ENCODE measurements at regions not wholly inside any gene's neighbourhood (a gene's known extent, or its start where the extent isn't known, plus 50 kb on each side); places are given as distances from the start of the nearest gene placed in this dataset.

DNA sequence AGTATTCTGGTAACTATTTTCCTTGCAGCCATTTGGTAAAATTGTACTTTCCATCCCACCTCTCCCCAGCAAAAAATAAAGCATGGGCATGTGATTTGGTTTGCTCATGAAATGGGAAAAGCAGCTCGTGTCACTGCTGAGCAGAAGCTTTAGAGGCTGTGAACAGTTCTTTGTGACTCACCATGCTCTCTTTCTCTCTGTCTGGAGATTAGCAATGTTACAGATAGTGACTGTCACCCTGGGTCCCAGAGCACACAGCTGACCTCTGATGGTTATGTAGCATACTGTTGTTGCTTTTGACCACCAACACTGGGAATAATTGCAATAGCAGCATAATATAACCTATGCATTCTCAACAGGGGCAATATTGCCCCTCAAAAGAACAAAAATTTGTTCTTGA lies 70.6 kb downstream of the RGS2 start:
- no peaks in the 10 kb centered on the region for H3K4me1 ChIP-seq (replicated peaks in 1 of 2; ENCODE audit: control insufficient read depth in 2 of 2, insufficient read depth in 2 of 2, low read length in 2 of 2)
- ChIA-PET CTCF (ENCODE audit: low intra/inter-chr PET ratio) (no interaction called here), POLR2A (no interaction called here)
- H3K4me3 ChIP-seq = no peak overlapping the region
- H3K27ac ChIP-seq (ENCODE audit: extremely low read depth, low read depth, low read length) = no peak overlapping the region
- in situ Hi-C loops (cut with MboI) (no loop called here), intact Hi-C loops (cut with micrococcal nuclease) (no loop called here)
- FAIRE-seq = no peak
- BruUV-seq (replicated peaks) = no TSS peak
- TF ChIP-seq CTCF (IDR thresholded peaks at IDR 0.05 in 2 of 3, conservative IDR thresholded peaks at IDR 0.05 in 1 of 3; ENCODE audit: insufficient read depth in 2 of 3, low read depth in 1 of 3, low read length in 3 of 3) (0 out of 6 replicates have a peak, but pooled peaks of 1 of the 3 experiments have one; percentile 12), FOSL1 (tag; conservative IDR thresholded peaks at IDR 0.05) (peak; percentile 30; the same call in 1 of the 2 replicates), NKRF (IDR thresholded peaks at IDR 0.05; ENCODE audit: borderline replicate concordance) (no peak), RAD21 (CRISPR knock-in tag; conservative IDR thresholded peaks at IDR 0.05 in 1 of 2, IDR thresholded peaks at IDR 0.05 in 1 of 2) (0 out of 4 replicates have a peak, but pooled peaks of 1 of the 2 experiments have one; percentile 26), MTA2 (IDR thresholded peaks at IDR 0.05; ENCODE audit: low read depth) (no peak)
- no peak overlapping the region for H3K4me2 ChIP-seq (ENCODE audit: insufficient read depth, low read length)
- H3K9me3 ChIP-seq (replicated peaks; ENCODE audit: control insufficient read depth, insufficient read depth, low read depth, low read length) = no peaks in the 10 kb centered on the region
- H3K27me3 ChIP-seq (ENCODE audit: control insufficient read depth in 2 of 2, insufficient read depth in 2 of 2, low read length in 2 of 2) = peaks cover 0 to 8% of the 10 kb centered on the region in 2 experiments; a peak in 2 of 5 replicates
- no peaks in the 10 kb centered on the region for H4K20me1 ChIP-seq (replicated peaks; ENCODE audit: control insufficient read depth, insufficient read depth, low read length)
- ATAC-seq = peak; percentile 78
- no peaks in the 10 kb centered on the region for H3K79me2 ChIP-seq (ENCODE audit: control insufficient read depth, insufficient read depth, low read length)
- DNase-seq (ENCODE audit: extremely low read depth in 1 of 4, low spot score in 3 of 4) = peak in 2 of 4 experiments; percentile 16 to 18
- H3K9ac ChIP-seq (ENCODE audit: insufficient read depth in 1 of 2, low read depth in 2 of 2, low read length in 2 of 2) = no peak overlapping the region
- H2AFZ ChIP-seq (ENCODE audit: low read depth, low read length) = no peak overlapping the region
- no peaks in the 10 kb centered on the region for H3K36me3 ChIP-seq (ENCODE audit: control insufficient read depth, insufficient read depth, low read length)
- no peaks in the 10 kb centered on the region for H3K9me1 ChIP-seq (ENCODE audit: control insufficient read depth, insufficient read depth, low read length)
- WGBS (ENCODE audit: insufficient coverage, low coverage, missing lambda C conversion rate) = 7% methylated on average over 1 of the region's 1 CpG

All from K562 (cell line).